ENCODE measurements at regions not wholly inside any gene's neighbourhood (a gene's known extent, or its start where the extent isn't known, plus 50 kb on each side); places are given as distances from the start of the nearest gene placed in this dataset.

GRCh38 chr2:2846332-2847208 lies 515.5 kb upstream of the MYT1L start:
- TF ChIP-seq, protein P1, sequence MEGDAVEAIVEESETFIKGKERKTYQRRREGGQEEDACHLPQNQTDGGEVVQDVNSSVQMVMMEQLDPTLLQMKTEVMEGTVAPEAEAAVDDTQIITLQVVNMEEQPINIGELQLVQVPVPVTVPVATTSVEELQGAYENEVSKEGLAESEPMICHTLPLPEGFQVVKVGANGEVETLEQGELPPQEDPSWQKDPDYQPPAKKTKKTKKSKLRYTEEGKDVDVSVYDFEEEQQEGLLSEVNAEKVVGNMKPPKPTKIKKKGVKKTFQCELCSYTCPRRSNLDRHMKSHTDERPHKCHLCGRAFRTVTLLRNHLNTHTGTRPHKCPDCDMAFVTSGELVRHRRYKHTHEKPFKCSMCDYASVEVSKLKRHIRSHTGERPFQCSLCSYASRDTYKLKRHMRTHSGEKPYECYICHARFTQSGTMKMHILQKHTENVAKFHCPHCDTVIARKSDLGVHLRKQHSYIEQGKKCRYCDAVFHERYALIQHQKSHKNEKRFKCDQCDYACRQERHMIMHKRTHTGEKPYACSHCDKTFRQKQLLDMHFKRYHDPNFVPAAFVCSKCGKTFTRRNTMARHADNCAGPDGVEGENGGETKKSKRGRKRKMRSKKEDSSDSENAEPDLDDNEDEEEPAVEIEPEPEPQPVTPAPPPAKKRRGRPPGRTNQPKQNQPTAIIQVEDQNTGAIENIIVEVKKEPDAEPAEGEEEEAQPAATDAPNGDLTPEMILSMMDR (IDR thresholded peaks at IDR 0.05; ENCODE audit: unreplicated experiment), result no peak
- DNase-seq (ENCODE audit: low spot score in 2 of 2, unreplicated experiment in 2 of 2), result peak in 1 of 2 experiments; percentile 48
- H3K9me3 Mint-ChIP-seq, result no peaks in the 10 kb centered on the region
- H3K27ac Mint-ChIP-seq, result no peak overlapping the region
- no peak overlapping the region for H3K4me3 Mint-ChIP-seq
- peaks cover 12% of the 10 kb centered on the region for H3K4me1 Mint-ChIP-seq
- peaks cover 8% of the 10 kb centered on the region for H3K27me3 Mint-ChIP-seq (ENCODE audit: low read depth)
- H3K36me3 Mint-ChIP-seq, result no peaks in the 10 kb centered on the region

DNA sequence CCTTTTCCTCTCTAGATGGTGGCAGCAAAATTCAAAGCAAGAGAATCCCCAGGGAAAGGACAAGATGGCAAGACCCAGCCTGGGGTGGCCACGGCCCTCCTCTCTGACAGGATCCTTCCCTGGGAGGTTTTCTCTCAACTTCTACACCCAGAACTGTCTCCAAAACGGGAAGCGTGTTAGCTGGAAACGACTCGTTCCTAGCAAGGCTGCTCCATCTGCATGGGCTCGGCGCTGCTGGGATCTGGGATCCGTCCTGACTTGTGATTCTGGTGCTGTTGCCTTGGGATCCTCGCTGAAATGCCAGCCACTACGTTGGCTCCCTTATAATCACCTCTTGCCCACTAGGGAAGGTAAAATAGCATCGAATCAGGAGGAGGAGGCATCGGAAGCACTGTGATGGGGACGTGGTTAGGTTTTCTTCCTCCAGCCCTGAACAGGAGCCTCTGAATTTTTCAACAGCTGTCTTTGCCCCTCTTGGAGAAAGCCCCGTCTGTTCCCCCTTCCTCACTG lies 514.8 kb upstream of the MYT1L start:
- peaks cover 11% of the 10 kb centered on the region for H3K27me3 Mint-ChIP-seq (ENCODE audit: low read depth)
- no peaks in the 10 kb centered on the region for H3K9me3 Mint-ChIP-seq
- DNase-seq (ENCODE audit: low spot score in 2 of 2, unreplicated experiment in 2 of 2), result no peak
- peaks cover 12% of the 10 kb centered on the region for H3K4me1 Mint-ChIP-seq
- H3K4me3 Mint-ChIP-seq, result no peak overlapping the region
- TF ChIP-seq, protein P1 (IDR thresholded peaks at IDR 0.05; ENCODE audit: unreplicated experiment), result no peak
- no peaks in the 10 kb centered on the region for H3K36me3 Mint-ChIP-seq
- H3K27ac Mint-ChIP-seq, result no peak overlapping the region

- Mint-ChIP-seq H3K36me3 (no peaks in the 10 kb centered on the region), H3K4me1 (peaks cover 12% of the 10 kb centered on the region), H3K4me3 (no peak overlapping the region), H3K9me3 (no peaks in the 10 kb centered on the region), H3K27me3 (ENCODE audit: low read depth) (peaks cover 11% of the 10 kb centered on the region), H3K27ac (no peak overlapping the region)
- no peak for DNase-seq (ENCODE audit: low spot score in 2 of 2, unreplicated experiment in 2 of 2)
- TF ChIP-seq, protein P1 (IDR thresholded peaks at IDR 0.05; ENCODE audit: unreplicated experiment), result no peak
These were observed 514.2 kb upstream of the MYT1L start for GRCh38 chr2:2845267-2845666.

- Mint-ChIP-seq H3K27ac (no peak overlapping the region), H3K4me1 (peaks cover 12% of the 10 kb centered on the region), H3K27me3 (ENCODE audit: low read depth) (peaks cover 11% of the 10 kb centered on the region), H3K4me3 (no peak overlapping the region), H3K9me3 (no peaks in the 10 kb centered on the region), H3K36me3 (no peaks in the 10 kb centered on the region)
- DNase-seq (ENCODE audit: low spot score in 2 of 2, unreplicated experiment in 2 of 2), result no peak
- TF ChIP-seq, protein P1 (IDR thresholded peaks at IDR 0.05; ENCODE audit: unreplicated experiment), result peak; percentile 53
These were observed 513.0 kb upstream of the MYT1L start for GRCh38 chr2:2843969-2844548.

GRCh38 chr2:2842466-2842865 lies 511.4 kb upstream of the MYT1L start:
- peak in 1 of 2 experiments; percentile 13 for DNase-seq (ENCODE audit: low spot score in 2 of 2, unreplicated experiment in 2 of 2)
- no peak overlapping the region for H3K27ac Mint-ChIP-seq
- H3K4me1 Mint-ChIP-seq, result peaks cover 12% of the 10 kb centered on the region

More at GRCh38 chr2:2842466-2842865, 511.4 kb upstream of the MYT1L start:
- TF ChIP-seq, protein P1 (IDR thresholded peaks at IDR 0.05; ENCODE audit: unreplicated experiment), result no peak
- Mint-ChIP-seq H3K9me3 (no peaks in the 10 kb centered on the region), H3K36me3 (no peaks in the 10 kb centered on the region), H3K27me3 (ENCODE audit: low read depth) (peaks cover 25% of the 10 kb centered on the region), H3K4me3 (no peak overlapping the region)

Data from mesothelial cell of epicardium (in vitro differentiated cells).